ENCODE measurements at regions not wholly inside any gene's neighbourhood (a gene's known extent, or its start where the extent isn't known, plus 50 kb on each side); places are given as distances from the start of the nearest gene placed in this dataset.
A peak's percentile ranks its signal among the peaks of the same experiment; 100 is the strongest.
"Not testable (repeated sequence)": the region's sequence is repeated elsewhere in the genome, so short reads cannot be mapped to it uniquely, and the experiment has no call there.

- no peak for DNase-seq (ENCODE audit: low read depth, low spot score)
These were observed 623.2 kb downstream of the GATA3 start for GRCh38 chr10:8677642-8678041.

- DNase-seq (ENCODE audit: low read depth, low spot score) = not testable (repeated sequence)
These were observed 630.4 kb downstream of the GATA3 start for GRCh38 chr10:8684916-8685315.

- no peak for DNase-seq (ENCODE audit: low read depth, low spot score)
These were observed 634.4 kb downstream of the GATA3 start for GRCh38 chr10:8688881-8689280.

- DNase-seq (ENCODE audit: low read depth, low spot score) = no peak
These were observed 637.1 kb downstream of the GATA3 start for GRCh38 chr10:8691498-8692017.

GRCh38 chr10:8693635-8694034 lies 639.1 kb downstream of the GATA3 start:
- not testable (repeated sequence) for DNase-seq (ENCODE audit: low read depth, low spot score)

GRCh38 chr10:8696746-8697145 lies 642.3 kb downstream of the GATA3 start:
- DNase-seq (ENCODE audit: low read depth, low spot score) = no peak

GRCh38 chr10:8700689-8701088 lies 646.2 kb downstream of the GATA3 start:
- DNase-seq (ENCODE audit: low read depth, low spot score) = peak; percentile 8

GRCh38 chr10:8702181-8702580 lies 647.7 kb downstream of the GATA3 start:
- DNase-seq (ENCODE audit: low read depth, low spot score) = no peak

- DNase-seq (ENCODE audit: low read depth, low spot score) = no peak
These were observed 650.9 kb downstream of the GATA3 start for GRCh38 chr10:8705415-8705814.

GRCh38 chr10:8712656-8713055 lies 658.2 kb downstream of the GATA3 start:
- DNase-seq (ENCODE audit: low read depth, low spot score) = no peak

GRCh38 chr10:8719971-8720370 lies 665.5 kb downstream of the GATA3 start:
- no peak for DNase-seq (ENCODE audit: low read depth, low spot score)

- no peak for DNase-seq (ENCODE audit: low read depth, low spot score)
These were observed 667.2 kb downstream of the GATA3 start for GRCh38 chr10:8721650-8722049.

GRCh38 chr10:8722835-8723234 lies 668.3 kb downstream of the GATA3 start:
- no peak for DNase-seq (ENCODE audit: low read depth, low spot score)

GRCh38 chr10:8725343-8725742 lies 670.9 kb downstream of the GATA3 start:
- DNase-seq (ENCODE audit: low read depth, low spot score) = no peak

- no peak for DNase-seq (ENCODE audit: low read depth, low spot score)
These were observed 671.7 kb downstream of the GATA3 start for GRCh38 chr10:8726084-8726778.

GRCh38 chr10:8726779-8727084 lies 672.2 kb downstream of the GATA3 start:
- no peak for DNase-seq (ENCODE audit: low read depth, low spot score)

GRCh38 chr10:8731121-8732095 lies 676.9 kb downstream of the GATA3 start:
- DNase-seq (ENCODE audit: low read depth, low spot score) = peak; percentile 6

- DNase-seq (ENCODE audit: low read depth, low spot score) = peak; percentile 71
These were observed 684.5 kb downstream of the GATA3 start for GRCh38 chr10:8738987-8739386.

GRCh38 chr10:8752146-8752843 lies 697.8 kb downstream of the GATA3 start:
- no peak for DNase-seq (ENCODE audit: low read depth, low spot score)

GRCh38 chr10:8758029-8758428 lies 703.5 kb downstream of the GATA3 start:
- no peak for DNase-seq (ENCODE audit: low read depth, low spot score)

- DNase-seq (ENCODE audit: low read depth, low spot score) = no peak
These were observed 712.4 kb downstream of the GATA3 start for GRCh38 chr10:8766899-8767298.

- DNase-seq (ENCODE audit: low read depth, low spot score) = no peak
These were observed 713.1 kb downstream of the GATA3 start for GRCh38 chr10:8767591-8767990.
